ENCODE measurements at regions not wholly inside any gene's neighbourhood (a gene's known extent, or its start where the extent isn't known, plus 50 kb on each side); places are given as distances from the start of the nearest gene placed in this dataset.

DNA sequence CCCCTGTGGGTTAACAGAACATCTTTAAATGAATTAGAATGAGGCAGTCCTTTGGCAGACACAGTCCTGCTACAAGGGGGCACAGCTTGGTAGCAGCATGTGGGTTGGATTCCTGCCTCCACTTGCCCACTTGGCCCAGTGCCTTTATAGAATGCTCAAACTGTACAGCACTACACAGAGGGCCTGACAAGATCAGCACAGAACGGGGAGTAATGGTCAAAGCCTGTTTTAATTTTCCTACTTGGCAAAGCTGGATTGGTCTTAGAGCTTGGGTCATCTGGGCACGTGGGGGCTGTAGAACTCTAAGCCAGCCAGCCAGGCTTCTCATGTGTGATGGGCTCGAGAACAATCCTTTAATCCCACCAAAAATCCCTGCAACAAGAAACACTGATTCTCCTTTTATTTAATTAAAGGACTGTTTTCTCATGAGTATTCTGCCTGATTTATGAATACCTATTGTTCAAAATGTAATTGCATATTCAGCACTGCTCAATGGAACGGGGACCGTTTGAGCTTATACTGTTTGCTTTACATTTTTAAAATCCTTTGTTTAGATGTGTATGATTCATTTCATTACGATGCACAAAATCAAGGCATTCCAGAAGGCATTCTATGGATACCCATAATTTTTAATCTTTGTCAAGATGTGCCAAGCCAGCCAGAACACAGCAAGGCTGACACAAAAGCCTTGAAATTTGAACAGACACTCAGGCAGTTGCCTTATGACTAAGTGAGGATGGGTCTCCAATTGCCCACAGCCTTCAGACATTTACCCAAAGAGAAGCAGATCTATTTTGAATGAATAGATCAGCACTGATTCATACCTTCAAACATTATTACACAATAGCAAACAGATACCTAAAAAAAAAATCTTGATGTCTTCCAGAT lies 249.3 kb upstream of the TGFBR2 start:
- TF ChIP-seq, protein P1, sequence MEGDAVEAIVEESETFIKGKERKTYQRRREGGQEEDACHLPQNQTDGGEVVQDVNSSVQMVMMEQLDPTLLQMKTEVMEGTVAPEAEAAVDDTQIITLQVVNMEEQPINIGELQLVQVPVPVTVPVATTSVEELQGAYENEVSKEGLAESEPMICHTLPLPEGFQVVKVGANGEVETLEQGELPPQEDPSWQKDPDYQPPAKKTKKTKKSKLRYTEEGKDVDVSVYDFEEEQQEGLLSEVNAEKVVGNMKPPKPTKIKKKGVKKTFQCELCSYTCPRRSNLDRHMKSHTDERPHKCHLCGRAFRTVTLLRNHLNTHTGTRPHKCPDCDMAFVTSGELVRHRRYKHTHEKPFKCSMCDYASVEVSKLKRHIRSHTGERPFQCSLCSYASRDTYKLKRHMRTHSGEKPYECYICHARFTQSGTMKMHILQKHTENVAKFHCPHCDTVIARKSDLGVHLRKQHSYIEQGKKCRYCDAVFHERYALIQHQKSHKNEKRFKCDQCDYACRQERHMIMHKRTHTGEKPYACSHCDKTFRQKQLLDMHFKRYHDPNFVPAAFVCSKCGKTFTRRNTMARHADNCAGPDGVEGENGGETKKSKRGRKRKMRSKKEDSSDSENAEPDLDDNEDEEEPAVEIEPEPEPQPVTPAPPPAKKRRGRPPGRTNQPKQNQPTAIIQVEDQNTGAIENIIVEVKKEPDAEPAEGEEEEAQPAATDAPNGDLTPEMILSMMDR (IDR thresholded peaks at IDR 0.05) = no peak
- TF ChIP-seq POLR2A (IDR thresholded peaks at IDR 0.05) (no peak), EP300 (IDR thresholded peaks at IDR 0.05) (no peak)
